Endothelial cell of umbilical vein (primary cell): ENCODE measurements at regions not wholly inside any gene's neighbourhood (a gene's known extent, or its start where the extent isn't known, plus 50 kb on each side); places are given as distances from the start of the nearest gene placed in this dataset.

ENCODE experiments used
- BruUV-seq: library from RNA; stranded (reverse); fragments of 400-500 nt; replicated peaks from 2 replicates; lab custom pipeline; 2021; lab: Mats Ljungman, UMichigan
- CTCF ChIA-PET: fragments of 300-600, 350-600 bp; sonication (Branson Sonifier 250); formaldehyde crosslinking; loops from one replicate; lab custom pipeline; 2021; ENCODE audit warnings: antibody characterized with exemption, inconsistent platforms; lab: Charles Lee
- POLR2A ChIA-PET: fragments of 300-600, 350-600 bp; sonication (Branson Sonifier 250); formaldehyde crosslinking; loops from one replicate; lab custom pipeline; 2021; ENCODE audit warnings: antibody characterized with exemption, inconsistent platforms; lab: Charles Lee
- DNase-seq: peaks from one replicate; pipeline ENCODE4 v3.0.0-alpha.2; 2011; ENCODE audit warnings: low read depth, low spot score
- FAIRE-seq: peaks from 2 replicates; lab custom pipeline; 2011; peaks lifted over from hg19 to GRCh38; lab: Jason Lieb, UNC
- H2AFZ ChIP-seq: 2 replicates; pipeline ENCODE4 v1.6.0; 2012; ENCODE audit warnings: low read depth, low read length, control low read depth, inconsistent platforms
- H3K27ac ChIP-seq: 2 replicates; pipeline ENCODE4 v1.5.1; 2011; ENCODE audit warnings: low read depth, mild to moderate bottlenecking, control low read depth, low read length, moderate library complexity; ENCODE audit not compliant: insufficient read depth
- H3K27me3 ChIP-seq, 2 experiments: 2 replicates each; pipeline versions ENCODE4 v1.6.0 to v1.6.1; 2011; ENCODE audit warnings: low read length in 2 of 2, mixed read lengths in 1 of 2; ENCODE audit not compliant: control insufficient read depth in 2 of 2, insufficient read depth in 2 of 2
- H3K36me3 ChIP-seq, 2 experiments: 2 replicates in 1 of 2; 3 replicates in 1 of 2; pipeline ENCODE4 v1.5.1; 2011; ENCODE audit warnings: low read length in 2 of 2, mild to moderate bottlenecking in 1 of 2, moderate library complexity in 1 of 2; ENCODE audit not compliant: control insufficient read depth in 2 of 2, insufficient read depth in 2 of 2; ENCODE audit errors: extremely low read depth in 1 of 2
- H3K4me1 ChIP-seq: 3 replicates; pipeline ENCODE4 v1.5.1; 2011; ENCODE audit warnings: mild to moderate bottlenecking, low read length; ENCODE audit not compliant: control insufficient read depth, insufficient read depth; ENCODE audit errors: extremely low read depth
- H3K4me2 ChIP-seq: 2 replicates; pipeline ENCODE4 v1.6.1; 2011; ENCODE audit warnings: low read length, control low read depth, mixed read lengths; ENCODE audit not compliant: insufficient read depth
- H3K4me3 ChIP-seq, 3 experiments: fragments of 200-600 bp in 1 of 3; sonication (generic), shearing (Covaris generic) in 1 of 3; replicated peaks in 1 of 3; 2 replicates each; pipeline ENCODE4 v1.5.1; 2011 to 2016; ENCODE audit warnings: control low read depth in 3 of 3, low read length in 3 of 3, mild to moderate bottlenecking in 2 of 3, inconsistent platforms in 1 of 3, low read depth in 1 of 3, moderate library complexity in 1 of 3; ENCODE audit not compliant: insufficient read depth in 1 of 3
- H3K79me2 ChIP-seq: 2 replicates; pipeline ENCODE4 v1.6.0; 2012; ENCODE audit warnings: low read length, inconsistent platforms; ENCODE audit not compliant: control insufficient read depth, insufficient read depth
- H3K9ac ChIP-seq: replicated peaks from 2 replicates; pipeline ENCODE3; 2011; ENCODE audit warnings: low read length, control low read depth; ENCODE audit not compliant: insufficient read depth; ENCODE audit errors: extremely low read depth
- H3K9me1 ChIP-seq: replicated peaks from 3 replicates; pipeline ENCODE4 v1.6.0; 2011; ENCODE audit warnings: mild to moderate bottlenecking, low read length; ENCODE audit not compliant: control insufficient read depth, insufficient read depth; ENCODE audit errors: extremely low read depth
- H3K9me3 ChIP-seq: replicated peaks from 2 replicates; pipeline ENCODE4 v1.5.1; 2012; ENCODE audit warnings: low read length, inconsistent platforms; ENCODE audit not compliant: control insufficient read depth, insufficient read depth
- H4K20me1 ChIP-seq: replicated peaks from 2 replicates; pipeline ENCODE3; 2011; ENCODE audit warnings: mild to moderate bottlenecking, low read length; ENCODE audit not compliant: control insufficient read depth, insufficient read depth; ENCODE audit errors: extremely low read depth
- EZH2 ChIP-seq: IDR thresholded peaks from 2 replicates; pipeline ENCODE4 v1.6.1; 2012; ENCODE audit warnings: borderline replicate concordance, low read depth, mild to moderate bottlenecking, moderate library complexity, low read length, inconsistent platforms; ENCODE audit not compliant: severe bottlenecking
- FOS ChIP-seq: IDR thresholded peaks from 2 replicates; pipeline ENCODE4 v1.6.1; 2011; ENCODE audit warnings: mild to moderate bottlenecking, low read length, moderate library complexity, borderline replicate concordance; ENCODE audit not compliant: insufficient read depth
- GATA2 ChIP-seq: IDR thresholded peaks from 2 replicates; pipeline ENCODE4 v1.7.0; 2011; ENCODE audit warnings: low read depth, mild to moderate bottlenecking, moderate library complexity, mixed read lengths, low read length; ENCODE audit not compliant: insufficient read length, insufficient read depth
- JUN ChIP-seq: IDR thresholded peaks from 2 replicates; pipeline ENCODE4 v1.6.1; 2011; ENCODE audit warnings: borderline replicate concordance, low read depth; ENCODE audit not compliant: insufficient read length, insufficient read depth
- MYC ChIP-seq: IDR thresholded peaks from one replicate; pipeline ENCODE4 v1.6.1; 2011; ENCODE audit warnings: mild to moderate bottlenecking, low read depth, low read length
- POLR2A ChIP-seq: IDR thresholded peaks from 2 replicates; pipeline ENCODE4 v1.6.1; 2012; ENCODE audit warnings: low read depth, mild to moderate bottlenecking, control low read depth, low read length
- POLR2AphosphoS5 ChIP-seq: IDR thresholded peaks from 2 replicates; pipeline ENCODE4 v1.6.1; 2012; ENCODE audit warnings: low read depth, mild to moderate bottlenecking, control low read depth, low read length, moderate library complexity; ENCODE audit not compliant: insufficient read depth
- dilution Hi-C: fragments of 300-500 bp; cut with MboI; formaldehyde crosslinking; loops from one replicate; pipeline ENCODE4 v1.15.0; 2019; ENCODE audit warnings: low sequenced_read_pairs; ENCODE audit not compliant: extremely low pct_ligation_motif_present
- intact Hi-C: fragments of 100-400 bp; cut with micrococcal nuclease; formaldehyde crosslinking; loops from one replicate; pipeline ENCODE4 v1.10.0; 2022
- TF ChIP-seq, protein P1 (sequence below), 2 donors: IDR thresholded peaks; 1 replicate in 1 of 2; 2 replicates in 1 of 2; pipeline ENCODE4 v1.5.1; 2011; ENCODE audit warnings: low read length in 2 of 2, mild to moderate bottlenecking in 2 of 2, moderate library complexity in 2 of 2, control low read depth in 1 of 2, inconsistent platforms in 1 of 2, low read depth in 1 of 2; ENCODE audit not compliant: insufficient read depth in 1 of 2; ENCODE audit errors: extremely low read depth in 1 of 2
- TF ChIP-seq, protein P2 (sequence below): IDR thresholded peaks from 2 replicates; pipeline ENCODE4 v1.6.1; 2011; ENCODE audit not compliant: insufficient read depth, insufficient read length

DNA sequence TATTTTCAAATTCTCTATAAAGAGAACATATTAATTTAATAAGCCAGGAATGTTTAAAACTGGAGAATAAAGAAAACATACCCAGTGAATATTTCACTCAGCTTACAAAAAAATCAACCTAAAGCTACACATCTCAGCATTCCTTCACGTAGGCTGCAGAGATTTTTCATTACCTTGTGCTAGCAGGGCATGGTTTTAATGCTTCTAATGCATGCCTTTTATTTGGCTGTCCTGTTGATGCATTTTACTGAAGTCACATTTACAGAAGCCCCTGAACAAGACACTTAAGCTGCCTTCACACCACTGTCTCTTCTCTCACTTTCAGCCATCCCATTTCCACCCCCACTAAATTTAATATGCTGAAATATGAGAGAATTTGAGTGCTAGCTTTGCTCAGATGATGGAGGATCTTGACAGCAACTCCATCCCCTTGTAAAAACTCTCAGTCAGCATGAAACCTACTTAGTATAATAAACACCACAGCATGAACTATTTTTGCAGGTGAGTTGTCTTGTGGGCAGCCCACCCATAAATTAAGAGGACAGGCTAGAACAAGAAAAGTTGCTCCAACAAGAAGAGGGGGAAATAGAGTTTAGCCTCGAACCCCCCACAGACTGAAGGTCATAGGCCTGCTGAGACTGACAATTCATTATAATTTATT is 159.4 kb downstream of the SIM1 start:
- POLR2A ChIA-PET, result no interaction called here
- no peaks in the 10 kb centered on the region for H3K9me3 ChIP-seq
- dilution Hi-C loops (no loop called here), intact Hi-C loops (no loop called here)
- no peaks in the 10 kb centered on the region for H3K27me3 ChIP-seq
- H3K36me3 ChIP-seq, result no peaks in the 10 kb centered on the region
- no peak for TF ChIP-seq GATA2
- TF ChIP-seq, protein P1, sequence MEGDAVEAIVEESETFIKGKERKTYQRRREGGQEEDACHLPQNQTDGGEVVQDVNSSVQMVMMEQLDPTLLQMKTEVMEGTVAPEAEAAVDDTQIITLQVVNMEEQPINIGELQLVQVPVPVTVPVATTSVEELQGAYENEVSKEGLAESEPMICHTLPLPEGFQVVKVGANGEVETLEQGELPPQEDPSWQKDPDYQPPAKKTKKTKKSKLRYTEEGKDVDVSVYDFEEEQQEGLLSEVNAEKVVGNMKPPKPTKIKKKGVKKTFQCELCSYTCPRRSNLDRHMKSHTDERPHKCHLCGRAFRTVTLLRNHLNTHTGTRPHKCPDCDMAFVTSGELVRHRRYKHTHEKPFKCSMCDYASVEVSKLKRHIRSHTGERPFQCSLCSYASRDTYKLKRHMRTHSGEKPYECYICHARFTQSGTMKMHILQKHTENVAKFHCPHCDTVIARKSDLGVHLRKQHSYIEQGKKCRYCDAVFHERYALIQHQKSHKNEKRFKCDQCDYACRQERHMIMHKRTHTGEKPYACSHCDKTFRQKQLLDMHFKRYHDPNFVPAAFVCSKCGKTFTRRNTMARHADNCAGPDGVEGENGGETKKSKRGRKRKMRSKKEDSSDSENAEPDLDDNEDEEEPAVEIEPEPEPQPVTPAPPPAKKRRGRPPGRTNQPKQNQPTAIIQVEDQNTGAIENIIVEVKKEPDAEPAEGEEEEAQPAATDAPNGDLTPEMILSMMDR (IDR thresholded peaks at IDR 0.05; ENCODE audit: extremely low read depth in 1 of 2, insufficient read depth in 1 of 2, low read depth in 1 of 2, low read length in 2 of 2), result no peak
- TF ChIP-seq FOS, result no peak
- no peak for TF ChIP-seq JUN
- TF ChIP-seq, protein P2, sequence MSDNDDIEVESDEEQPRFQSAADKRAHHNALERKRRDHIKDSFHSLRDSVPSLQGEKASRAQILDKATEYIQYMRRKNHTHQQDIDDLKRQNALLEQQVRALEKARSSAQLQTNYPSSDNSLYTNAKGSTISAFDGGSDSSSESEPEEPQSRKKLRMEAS, result no peak
- no peak for TF ChIP-seq POLR2AphosphoS5
- TF ChIP-seq POLR2A, result no peak
- TF ChIP-seq EZH2, result no peak
- TF ChIP-seq MYC, result no peak
- no TSS peak for BruUV-seq
- H4K20me1 ChIP-seq, result no peaks in the 10 kb centered on the region
- H3K27ac ChIP-seq, result no peak overlapping the region
- H3K4me2 ChIP-seq, result no peak overlapping the region
- H3K79me2 ChIP-seq, result no peaks in the 10 kb centered on the region
- FAIRE-seq (no peak), DNase-seq (peak; percentile 14)
- H3K4me3 ChIP-seq, result no peak overlapping the region
- H3K9me1 ChIP-seq, result no peaks in the 10 kb centered on the region
- CTCF ChIA-PET, result interaction anchor here (0.7 to 2.3 kb wide), 11 partner anchors 13 to 198 kb away, joined by 3 to 10 read pairs (median 4); no protein-coding TSS in a partner anchor
- H2AFZ ChIP-seq, result peak overlapping the region; percentile 68
- no peak overlapping the region for H3K9ac ChIP-seq
- peaks cover 34% of the 10 kb centered on the region for H3K4me1 ChIP-seq
